Uterus (tissue), 2 donors: ENCODE measurements at regions not wholly inside any gene's neighbourhood (a gene's known extent, or its start where the extent isn't known, plus 50 kb on each side); places are given as distances from the start of the nearest gene placed in this dataset.
"Not testable (repeated sequence)": the region's sequence is repeated elsewhere in the genome, so short reads cannot be mapped to it uniquely, and the experiment has no call there.

Experiments used
- POLR2A ChIP-seq, 2 donors: fragments of 450-650 bp; IDR thresholded peaks; one replicate each; pipeline ENCODE4 v1.6.1; 2016; ENCODE audit warnings: antibody characterized with exemption in 2 of 2, mild to moderate bottlenecking in 1 of 2, moderate library complexity in 1 of 2
- TF ChIP-seq, protein P1 (sequence below), 4 experiments: fragments of 200-600 bp in 2 of 4; fragments of 450-650 bp in 2 of 4; sonication (generic) in 2 of 4; IDR thresholded peaks; one replicate each; pipeline ENCODE4 v1.5.1; 2016 to 2019; ENCODE audit warnings: antibody characterized with exemption in 4 of 4, mild to moderate bottlenecking in 2 of 4, moderate library complexity in 1 of 4

DNA sequence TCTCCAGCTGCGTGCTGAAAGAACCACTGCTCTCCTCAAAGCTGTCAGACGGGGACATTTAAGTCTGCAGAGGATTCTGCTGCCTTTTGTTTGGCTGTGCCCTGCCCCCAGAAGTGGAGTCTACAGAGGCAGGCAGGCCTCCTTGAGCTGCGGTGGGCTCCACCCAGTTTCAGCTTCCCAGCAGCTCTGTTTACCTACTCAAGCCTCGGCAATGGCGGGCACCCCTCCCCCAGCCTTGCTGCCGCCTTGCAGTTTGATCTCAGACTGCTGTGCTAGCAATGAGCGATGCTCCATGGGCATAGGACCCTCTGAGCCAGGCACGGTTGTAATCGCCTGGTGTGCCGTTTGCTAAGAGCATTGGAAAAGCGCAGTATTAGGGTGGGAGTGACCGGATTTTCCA lies 213.2 kb downstream of the MEIS1 start:
- TF ChIP-seq, protein P1, sequence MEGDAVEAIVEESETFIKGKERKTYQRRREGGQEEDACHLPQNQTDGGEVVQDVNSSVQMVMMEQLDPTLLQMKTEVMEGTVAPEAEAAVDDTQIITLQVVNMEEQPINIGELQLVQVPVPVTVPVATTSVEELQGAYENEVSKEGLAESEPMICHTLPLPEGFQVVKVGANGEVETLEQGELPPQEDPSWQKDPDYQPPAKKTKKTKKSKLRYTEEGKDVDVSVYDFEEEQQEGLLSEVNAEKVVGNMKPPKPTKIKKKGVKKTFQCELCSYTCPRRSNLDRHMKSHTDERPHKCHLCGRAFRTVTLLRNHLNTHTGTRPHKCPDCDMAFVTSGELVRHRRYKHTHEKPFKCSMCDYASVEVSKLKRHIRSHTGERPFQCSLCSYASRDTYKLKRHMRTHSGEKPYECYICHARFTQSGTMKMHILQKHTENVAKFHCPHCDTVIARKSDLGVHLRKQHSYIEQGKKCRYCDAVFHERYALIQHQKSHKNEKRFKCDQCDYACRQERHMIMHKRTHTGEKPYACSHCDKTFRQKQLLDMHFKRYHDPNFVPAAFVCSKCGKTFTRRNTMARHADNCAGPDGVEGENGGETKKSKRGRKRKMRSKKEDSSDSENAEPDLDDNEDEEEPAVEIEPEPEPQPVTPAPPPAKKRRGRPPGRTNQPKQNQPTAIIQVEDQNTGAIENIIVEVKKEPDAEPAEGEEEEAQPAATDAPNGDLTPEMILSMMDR (IDR thresholded peaks at IDR 0.05), result not testable (repeated sequence)
- not testable (repeated sequence) for TF ChIP-seq POLR2A (IDR thresholded peaks at IDR 0.05)
